K562 (cell line): ENCODE measurements at regions not wholly inside any gene's neighbourhood (a gene's known extent, or its start where the extent isn't known, plus 50 kb on each side); places are given as distances from the start of the nearest gene placed in this dataset.

Source experiments
- ATAC-seq: fragments of 200-7000 bp; cut with Tn5 transposase; 3 replicates; pipeline ENCODE4 v1.9.1; 2020; ENCODE audit warnings: moderate library complexity
- BruUV-seq: library from RNA; stranded (reverse); fragments of 400-500 nt; replicated peaks from 2 replicates; lab custom pipeline; 2021; lab: Mats Ljungman, UMichigan
- CTCF ChIA-PET: fragments of 300-600 bp; formaldehyde crosslinking; extraction: SDS; loops from one replicate; lab custom pipeline; 2021; ENCODE audit warnings: low intra/inter-chr PET ratio; lab: Yijun Ruan, JAX
- POLR2A ChIA-PET: fragments of 300-600, 350-650 bp; sonication (Branson Sonifier 250); formaldehyde crosslinking; extraction: SDS; loops from one replicate; lab custom pipeline; 2021; ENCODE audit warnings: antibody characterized with exemption, inconsistent platforms; lab: Yijun Ruan, JAX
- DNase-seq, 4 experiments: peaks; one replicate each; pipeline versions ENCODE4 v3.0.0 to v3.0.0-alpha.2; 2011 to 2018; ENCODE audit warnings: low spot score in 3 of 4, mixed read lengths in 3 of 4; ENCODE audit errors: extremely low read depth in 1 of 4
- FAIRE-seq: peaks from 2 replicates; lab custom pipeline; 2011; peaks lifted over from hg19 to GRCh38; lab: Jason Lieb, UNC
- H2AFZ ChIP-seq: 2 replicates; pipeline ENCODE4 v1.6.0; 2011; ENCODE audit warnings: low read depth, low read length, control low read depth, inconsistent platforms
- H3K27ac ChIP-seq: fragments of 200-600 bp; 3 replicates; pipeline ENCODE4 v1.8.0; 2011; ENCODE audit warnings: low read depth, mild to moderate bottlenecking, control low read depth, inconsistent platforms, low read length, moderate library complexity, mixed read lengths; ENCODE audit errors: extremely low read depth
- H3K27me3 ChIP-seq, 2 experiments: fragments of 300-600 bp in 1 of 2; 2 replicates in 1 of 2; 3 replicates in 1 of 2; pipeline versions ENCODE4 v1.6.0 to v1.8.0; 2011; ENCODE audit warnings: inconsistent platforms in 2 of 2, low read length in 2 of 2, mild to moderate bottlenecking in 1 of 2, mixed read lengths in 1 of 2, moderate library complexity in 1 of 2; ENCODE audit not compliant: control insufficient read depth in 2 of 2, insufficient read depth in 2 of 2
- H3K36me3 ChIP-seq: fragments of 300-600 bp; 3 replicates; pipeline ENCODE4 v1.8.0; 2011; ENCODE audit warnings: mild to moderate bottlenecking, low read length, inconsistent platforms; ENCODE audit not compliant: control insufficient read depth, insufficient read depth
- H3K4me1 ChIP-seq, 2 experiments: fragments of 200-600 bp in 1 of 2; replicated peaks in 1 of 2; 2 replicates in 1 of 2; 3 replicates in 1 of 2; pipeline versions ENCODE4 v1.5.1 to v1.8.0; 2011; ENCODE audit warnings: inconsistent platforms in 2 of 2, low read length in 2 of 2, mild to moderate bottlenecking in 1 of 2, mixed read lengths in 1 of 2, moderate library complexity in 1 of 2; ENCODE audit not compliant: control insufficient read depth in 2 of 2, insufficient read depth in 2 of 2
- H3K4me2 ChIP-seq: 2 replicates; pipeline ENCODE4 v1.6.1; 2011; ENCODE audit warnings: low read length, control low read depth, inconsistent platforms, mixed read lengths; ENCODE audit not compliant: insufficient read depth
- H3K4me3 ChIP-seq: fragments of 200-600 bp; sonication (generic), shearing (Covaris generic); 2 replicates; pipeline ENCODE4 v1.5.1; 2016; ENCODE audit warnings: control low read depth, inconsistent platforms
- H3K79me2 ChIP-seq: fragments of 200-600 bp; 3 replicates; pipeline ENCODE4 v1.8.0; 2011; ENCODE audit warnings: low read length, inconsistent platforms; ENCODE audit not compliant: control insufficient read depth, insufficient read depth
- H3K9ac ChIP-seq, 2 experiments: 2 replicates each; pipeline versions ENCODE4 v1.6.0 to v1.6.1; 2011; ENCODE audit warnings: low read depth in 2 of 2, low read length in 2 of 2, control low read depth in 1 of 2, inconsistent platforms in 1 of 2, mild to moderate bottlenecking in 1 of 2, mixed read lengths in 1 of 2; ENCODE audit not compliant: insufficient read depth in 1 of 2
- H3K9me1 ChIP-seq: one replicate; pipeline ENCODE4 v1.6.0; 2011; ENCODE audit warnings: inconsistent platforms, mild to moderate bottlenecking, low read length, moderate library complexity; ENCODE audit not compliant: control insufficient read depth, insufficient read depth
- H3K9me3 ChIP-seq: replicated peaks from 2 replicates; pipeline ENCODE4 v1.5.1; 2011; ENCODE audit warnings: low read depth, low read length, inconsistent platforms; ENCODE audit not compliant: control insufficient read depth, insufficient read depth
- H4K20me1 ChIP-seq: replicated peaks from 2 replicates; pipeline ENCODE4 v1.6.1; 2011; ENCODE audit warnings: low read length, inconsistent platforms, mixed read lengths; ENCODE audit not compliant: control insufficient read depth, insufficient read depth
- BCOR ChIP-seq: fragments of 450-650 bp; IDR thresholded peaks from 2 replicates; pipeline ENCODE4 v1.6.1; 2016
- BRD9 ChIP-seq: fragments of 450-650 bp; IDR thresholded peaks from 2 replicates; pipeline ENCODE4 v1.6.1; 2018; ENCODE audit warnings: low read depth; ENCODE audit not compliant: partially characterized antibody
- CAMTA2 ChIP-seq: fragments of 250-450 bp; sonication (Bioruptor Pico); conservative IDR thresholded peaks from 2 replicates; pipeline ENCODE4 v1.5.1; 2022
- CTCF ChIP-seq, 3 experiments: IDR thresholded peaks in 2 of 3; conservative IDR thresholded peaks in 1 of 3; 2 replicates each; pipeline ENCODE4 v1.5.1; 2011 to 2012; ENCODE audit warnings: low read length in 3 of 3, mild to moderate bottlenecking in 3 of 3, control low read depth in 2 of 3, improper control_type of control experiment in 1 of 3, inconsistent platforms in 1 of 3, low read depth in 1 of 3, mixed read lengths in 1 of 3, moderate library complexity in 1 of 3; ENCODE audit not compliant: insufficient read depth in 2 of 3
- HMGXB4 ChIP-seq: sonication (generic); formaldehyde crosslinking; IDR thresholded peaks from 2 replicates; pipeline ENCODE4 v1.8.1; 2023; ENCODE audit warnings: mild to moderate bottlenecking, missing genetic modification reagents
- MEIS2 ChIP-seq: fragments of 450-650 bp; IDR thresholded peaks from 2 replicates; pipeline ENCODE4 v1.6.1; 2014; ENCODE audit warnings: mild to moderate bottlenecking; ENCODE audit not compliant: partially characterized antibody
- MNT ChIP-seq, 2 experiments: fragments of 450-650 bp; conservative IDR thresholded peaks; 2 replicates each; pipeline ENCODE4 v1.6.1; 2017; ENCODE audit warnings: mild to moderate bottlenecking in 2 of 2, moderate library complexity in 2 of 2
- PBX2 ChIP-seq, 2 experiments: IDR thresholded peaks in 1 of 2; conservative IDR thresholded peaks in 1 of 2; 2 replicates each; pipeline ENCODE4 v1.6.1; 2016; ENCODE audit warnings: low read depth in 2 of 2, mild to moderate bottlenecking in 1 of 2, missing compliant biosample characterization in 1 of 2, missing genetic modification characterization in 1 of 2, moderate library complexity in 1 of 2
- RAD21 ChIP-seq, 2 experiments: fragments of 250-450 bp in 1 of 2; fragments of 450-650 bp in 1 of 2; sonication (Bioruptor Pico) in 1 of 2; formaldehyde crosslinking in 1 of 2; IDR thresholded peaks in 1 of 2; conservative IDR thresholded peaks in 1 of 2; 2 replicates each; pipeline versions ENCODE4 v1.4.0 to v1.8.0; 2020 to 2022; ENCODE audit warnings: mild to moderate bottlenecking in 2 of 2, moderate library complexity in 1 of 2
- ZC3H8 ChIP-seq: fragments of 450-650 bp; IDR thresholded peaks from 2 replicates; pipeline ENCODE4 v1.6.1; 2017
- ZNF23 ChIP-seq: fragments of 250-450 bp; sonication (Bioruptor Pico); IDR thresholded peaks from 2 replicates; pipeline ENCODE4 v1.4.0; 2020; ENCODE audit warnings: mild to moderate bottlenecking
- ZNF785 ChIP-seq: fragments of 250-450 bp; sonication (Bioruptor Pico); IDR thresholded peaks from 2 replicates; pipeline ENCODE4 v1.4.0; 2020; ENCODE audit warnings: mild to moderate bottlenecking
- WGBS: fragments of 100-300 bp; shearing (Covaris generic); methylation state at CpG from one replicate; pipeline ENCODE4 v1.1.6; 2016; ENCODE audit warnings: low coverage, mixed read lengths; ENCODE audit not compliant: insufficient coverage; ENCODE audit errors: missing lambda C conversion rate; 5-methylcytosine and 5-hydroxymethylcytosine counted together
- in situ Hi-C: fragments of 300-500 bp; cut with MboI; formaldehyde crosslinking; loops from 4 replicates; pipeline ENCODE4 v1.15.0; 2018; ENCODE audit warnings: inconsistent platforms, mixed read lengths
- intact Hi-C: fragments of 100-400 bp; cut with micrococcal nuclease; formaldehyde crosslinking; loops from 2 replicates; pipeline ENCODE4 v1.14.2; 2022

- Histone ChIP-seq H3K27me3 (0 out of 5 replicates have a peak, but pooled peaks cover 0 to 4% of the 10 kb centered on the region in 2 experiments), H3K36me3 (no peaks in the 10 kb centered on the region), H2AFZ (no peak overlapping the region), H3K9ac (no peak overlapping the region), H4K20me1 (no peaks in the 10 kb centered on the region), H3K4me2 (no peak overlapping the region), H3K9me3 (no peaks in the 10 kb centered on the region), H3K4me1 (peaks cover 0 to 11% of the 10 kb centered on the region in 2 experiments; a peak in 3 of 5 replicates), H3K79me2 (no peaks in the 10 kb centered on the region), H3K9me1 (no peaks in the 10 kb centered on the region), H3K4me3 (no peak overlapping the region), H3K27ac (no peak overlapping the region)
- DNase-seq (peak in 2 of 4 experiments; percentile 7 to 17), FAIRE-seq (peak; percentile 32), ATAC-seq (peak; percentile 59; the same call in 2 of the 3 replicates)
- BruUV-seq, result no TSS peak
- intact Hi-C loops, result no loop called here
- POLR2A ChIA-PET, result interaction anchor here (0.6 kb wide), 1 partner anchor 714 kb away, joined by 3 read pairs; no protein-coding TSS in a partner anchor
- WGBS, result 3% methylated on average over 4 of the region's 4 CpGs
- CTCF ChIA-PET, result no interaction called here
- in situ Hi-C loops, result no loop called here
- TF ChIP-seq BCOR (peak; percentile 41; the same call in 1 of the 2 replicates), HMGXB4 (CRISPR knock-in tag) (no peak), MNT (conservative IDR thresholded peaks at IDR 0.05) (no peak), CAMTA2 (no peak), ZNF785 (CRISPR knock-in tag) (no peak), BRD9 (no peak), CTCF (IDR thresholded peaks at IDR 0.05 in 2 of 3, conservative IDR thresholded peaks at IDR 0.05 in 1 of 3; ENCODE audit: insufficient read depth in 2 of 3, low read depth in 1 of 3, low read length in 3 of 3) (peak in 1 of 3 experiments; percentile 22; a peak in 1 of 6 replicates), RAD21 (CRISPR knock-in tag; conservative IDR thresholded peaks at IDR 0.05 in 1 of 2, IDR thresholded peaks at IDR 0.05 in 1 of 2) (peak in 1 of 2 experiments; percentile 37; a peak in 1 of 4 replicates), ZNF23 (CRISPR knock-in tag) (no peak), MEIS2 (peak; percentile 82), PBX2 (CRISPR knock-in tag; IDR thresholded peaks at IDR 0.05; ENCODE audit: low read depth) (no peak), PBX2 (tag; conservative IDR thresholded peaks at IDR 0.05; ENCODE audit: low read depth) (peak; percentile 67), ZC3H8 (no peak)
Observed at GRCh38 chr7:23955600-23956149, 245.7 kb downstream of the STK31 start.
